ENCODE measurements at regions not wholly inside any gene's neighbourhood (a gene's known extent, or its start where the extent isn't known, plus 50 kb on each side); places are given as distances from the start of the nearest gene placed in this dataset.

GRCh38 chr7:47119261-47119865 lies 462.5 kb downstream of the TNS3 start:
- TF ChIP-seq EZH2 (IDR thresholded peaks at IDR 0.05; ENCODE audit: insufficient read depth, poor library complexity, severe bottlenecking) (no peak), EZH2phosphoT487 (IDR thresholded peaks at IDR 0.05; ENCODE audit: insufficient read depth, low read depth) (no peak)

All from GM23248 (cell line).